Left colon (tissue), 2 donors: ENCODE measurements at regions not wholly inside any gene's neighbourhood (a gene's known extent, or its start where the extent isn't known, plus 50 kb on each side); places are given as distances from the start of the nearest gene placed in this dataset.
"Not testable (repeated sequence)": the region's sequence is repeated elsewhere in the genome, so short reads cannot be mapped to it uniquely, and the experiment has no call there.

Source experiments
- ATAC-seq: fragments of 200-7000 bp; cut with Tn5 transposase; one replicate; pipeline ENCODE4 v1.9.1; 2020; ENCODE audit warnings: mild to moderate bottlenecking, moderate library complexity
- DNase-seq, 2 donors: peaks; one replicate each; pipeline ENCODE4 v3.0.0-alpha.2; 2020
- intact Hi-C, 2 donors: fragments of 100-400 bp; cut with DNase I in 1 of 2; cut with micrococcal nuclease in 1 of 2; formaldehyde crosslinking; loops; one replicate each; pipeline versions ENCODE4 v1.11.2 to v1.14.0; 2022; cut with DNase I, micrococcal nuclease
- donor health status: DM: no; HTN: no; CAD: no.
- donor health status: DM: yes; HTN: yes; CAD: no.

GRCh38 chr17:54559883-54560282 is 340.8 kb upstream of the TOM1L1 start:
- intact Hi-C loops = no loop called here
- no peak for DNase-seq
- no peak for ATAC-seq

- intact Hi-C loops = no loop called here
- DNase-seq (no peak), ATAC-seq (no peak)
Observed at GRCh38 chr17:54608634-54609155, 292.0 kb upstream of the TOM1L1 start.

GRCh38 chr17:54620399-54620978 is 280.2 kb upstream of the TOM1L1 start:
- intact Hi-C loops = no loop called here
- DNase-seq (no peak), ATAC-seq (no peak)

- DNase-seq = no peak
- intact Hi-C loops = no loop called here
- no peak for ATAC-seq
Observed at GRCh38 chr17:54623746-54624145, 276.9 kb upstream of the TOM1L1 start.

- DNase-seq = no peak
- intact Hi-C loops = no loop called here
Observed at GRCh38 chr17:54626146-54626703, 274.4 kb upstream of the TOM1L1 start.

GRCh38 chr17:54639426-54639825 is 261.2 kb upstream of the TOM1L1 start:
- intact Hi-C loops, DNase-seq, ATAC-seq: not testable (repeated sequence)

More at GRCh38 chr17:54626146-54626703, 274.4 kb upstream of the TOM1L1 start:
- no peak for ATAC-seq

- no peak for ATAC-seq
- DNase-seq = no peak
- intact Hi-C loops = no loop called here
Observed at GRCh38 chr17:54662978-54663876, 237.4 kb upstream of the TOM1L1 start.

GRCh38 chr17:54666559-54666958 is 234.1 kb upstream of the TOM1L1 start:
- ATAC-seq (no peak), DNase-seq (no peak)
- intact Hi-C loops = no loop called here

- ATAC-seq (no peak), DNase-seq (no peak)
- intact Hi-C loops = no loop called here
Observed at GRCh38 chr17:54678158-54678557, 222.5 kb upstream of the TOM1L1 start.

GRCh38 chr17:54680410-54680809 is 220.2 kb upstream of the TOM1L1 start:
- intact Hi-C loops = no loop called here
- DNase-seq = no peak
- ATAC-seq = no peak

GRCh38 chr17:54694287-54694887 is 206.3 kb upstream of the TOM1L1 start:
- intact Hi-C loops = no loop called here
- no peak for ATAC-seq
- no peak for DNase-seq

- intact Hi-C loops, ATAC-seq, DNase-seq: not testable (repeated sequence)
Observed at GRCh38 chr17:54712798-54713197, 187.9 kb upstream of the TOM1L1 start.

- intact Hi-C loops = no loop called here
- no peak for DNase-seq
- ATAC-seq = no peak
Observed at GRCh38 chr17:54718286-54718685, 182.4 kb upstream of the TOM1L1 start.

- intact Hi-C loops = no loop called here
- ATAC-seq = no peak
Observed at GRCh38 chr17:54727624-54728023, 173.0 kb upstream of the TOM1L1 start.

GRCh38 chr17:54736573-54736972 is 164.1 kb upstream of the TOM1L1 start:
- DNase-seq (no peak), ATAC-seq (no peak)
- intact Hi-C loops = no loop called here

More at GRCh38 chr17:54727624-54728023, 173.0 kb upstream of the TOM1L1 start:
- DNase-seq = no peak

GRCh38 chr17:54738496-54738895 is 162.2 kb upstream of the TOM1L1 start:
- DNase-seq (no peak), ATAC-seq (no peak)
- intact Hi-C loops = no loop called here

- intact Hi-C loops = no loop called here
- DNase-seq = no peak
- ATAC-seq = no peak
Observed at GRCh38 chr17:54744750-54745149, 155.9 kb upstream of the TOM1L1 start.

GRCh38 chr17:54745239-54745638 is 155.4 kb upstream of the TOM1L1 start:
- DNase-seq (no peak), ATAC-seq (no peak)
- intact Hi-C loops = no loop called here

- no peak for ATAC-seq
- intact Hi-C loops = no loop called here
- no peak for DNase-seq
Observed at GRCh38 chr17:54745862-54746261, 154.8 kb upstream of the TOM1L1 start.
